K562 (cell line): ENCODE measurements at regions not wholly inside any gene's neighbourhood (a gene's known extent, or its start where the extent isn't known, plus 50 kb on each side); places are given as distances from the start of the nearest gene placed in this dataset.

Experiments used
- ATAC-seq: fragments of 200-7000 bp; cut with Tn5 transposase; 3 replicates; pipeline ENCODE4 v1.9.1; 2020; ENCODE audit warnings: moderate library complexity
- BruUV-seq: library from RNA; stranded (reverse); fragments of 400-500 nt; replicated peaks from 2 replicates; lab custom pipeline; 2021; lab: Mats Ljungman, UMichigan
- CTCF ChIA-PET: fragments of 300-600 bp; formaldehyde crosslinking; extraction: SDS; loops from one replicate; lab custom pipeline; 2021; ENCODE audit warnings: low intra/inter-chr PET ratio; lab: Yijun Ruan, JAX
- POLR2A ChIA-PET: fragments of 300-600, 350-650 bp; sonication (Branson Sonifier 250); formaldehyde crosslinking; extraction: SDS; loops from one replicate; lab custom pipeline; 2021; ENCODE audit warnings: antibody characterized with exemption, inconsistent platforms; lab: Yijun Ruan, JAX
- DNase-seq, 4 experiments: peaks; one replicate each; pipeline versions ENCODE4 v3.0.0 to v3.0.0-alpha.2; 2011 to 2018; ENCODE audit warnings: low spot score in 3 of 4, mixed read lengths in 3 of 4; ENCODE audit errors: extremely low read depth in 1 of 4
- FAIRE-seq: peaks from 2 replicates; lab custom pipeline; 2011; peaks lifted over from hg19 to GRCh38; lab: Jason Lieb, UNC
- H2AFZ ChIP-seq: 2 replicates; pipeline ENCODE4 v1.6.0; 2011; ENCODE audit warnings: low read depth, low read length, control low read depth, inconsistent platforms
- H3K27ac ChIP-seq: fragments of 200-600 bp; 3 replicates; pipeline ENCODE4 v1.8.0; 2011; ENCODE audit warnings: low read depth, mild to moderate bottlenecking, control low read depth, inconsistent platforms, low read length, moderate library complexity, mixed read lengths; ENCODE audit errors: extremely low read depth
- H3K27me3 ChIP-seq, 2 experiments: fragments of 300-600 bp in 1 of 2; 2 replicates in 1 of 2; 3 replicates in 1 of 2; pipeline versions ENCODE4 v1.6.0 to v1.8.0; 2011; ENCODE audit warnings: inconsistent platforms in 2 of 2, low read length in 2 of 2, mild to moderate bottlenecking in 1 of 2, mixed read lengths in 1 of 2, moderate library complexity in 1 of 2; ENCODE audit not compliant: control insufficient read depth in 2 of 2, insufficient read depth in 2 of 2
- H3K36me3 ChIP-seq: fragments of 300-600 bp; 3 replicates; pipeline ENCODE4 v1.8.0; 2011; ENCODE audit warnings: mild to moderate bottlenecking, low read length, inconsistent platforms; ENCODE audit not compliant: control insufficient read depth, insufficient read depth
- H3K4me1 ChIP-seq, 2 experiments: fragments of 200-600 bp in 1 of 2; replicated peaks in 1 of 2; 2 replicates in 1 of 2; 3 replicates in 1 of 2; pipeline versions ENCODE4 v1.5.1 to v1.8.0; 2011; ENCODE audit warnings: inconsistent platforms in 2 of 2, low read length in 2 of 2, mild to moderate bottlenecking in 1 of 2, mixed read lengths in 1 of 2, moderate library complexity in 1 of 2; ENCODE audit not compliant: control insufficient read depth in 2 of 2, insufficient read depth in 2 of 2
- H3K4me2 ChIP-seq: 2 replicates; pipeline ENCODE4 v1.6.1; 2011; ENCODE audit warnings: low read length, control low read depth, inconsistent platforms, mixed read lengths; ENCODE audit not compliant: insufficient read depth
- H3K4me3 ChIP-seq: fragments of 200-600 bp; sonication (generic), shearing (Covaris generic); 2 replicates; pipeline ENCODE4 v1.5.1; 2016; ENCODE audit warnings: control low read depth, inconsistent platforms
- H3K79me2 ChIP-seq: fragments of 200-600 bp; 3 replicates; pipeline ENCODE4 v1.8.0; 2011; ENCODE audit warnings: low read length, inconsistent platforms; ENCODE audit not compliant: control insufficient read depth, insufficient read depth
- H3K9ac ChIP-seq, 2 experiments: 2 replicates each; pipeline versions ENCODE4 v1.6.0 to v1.6.1; 2011; ENCODE audit warnings: low read depth in 2 of 2, low read length in 2 of 2, control low read depth in 1 of 2, inconsistent platforms in 1 of 2, mild to moderate bottlenecking in 1 of 2, mixed read lengths in 1 of 2; ENCODE audit not compliant: insufficient read depth in 1 of 2
- H3K9me1 ChIP-seq: one replicate; pipeline ENCODE4 v1.6.0; 2011; ENCODE audit warnings: inconsistent platforms, mild to moderate bottlenecking, low read length, moderate library complexity; ENCODE audit not compliant: control insufficient read depth, insufficient read depth
- H3K9me3 ChIP-seq: replicated peaks from 2 replicates; pipeline ENCODE4 v1.5.1; 2011; ENCODE audit warnings: low read depth, low read length, inconsistent platforms; ENCODE audit not compliant: control insufficient read depth, insufficient read depth
- H4K20me1 ChIP-seq: replicated peaks from 2 replicates; pipeline ENCODE4 v1.6.1; 2011; ENCODE audit warnings: low read length, inconsistent platforms, mixed read lengths; ENCODE audit not compliant: control insufficient read depth, insufficient read depth
- BDP1 ChIP-seq: IDR thresholded peaks from 3 replicates; pipeline ENCODE4 v1.6.1; 2011; ENCODE audit not compliant: insufficient read length, insufficient read depth
- FOXA3 ChIP-seq, 2 experiments: fragments of 450-650 bp in 1 of 2; sonication (generic) in 1 of 2; formaldehyde crosslinking; IDR thresholded peaks in 1 of 2; conservative IDR thresholded peaks in 1 of 2; 2 replicates each; pipeline versions ENCODE4 v1.4.0 to v1.8.0; 2020 to 2022; ENCODE audit warnings: mild to moderate bottlenecking in 2 of 2, missing genetic modification reagents in 1 of 2
- FUS ChIP-seq: fragments of 200-400 bp; formaldehyde crosslinking; optimal IDR thresholded peaks from 2 replicates; pipeline ENCODE3; 2017; ENCODE audit warnings: low read depth, low read length
- ILF3 ChIP-seq: fragments of 450-650 bp; IDR thresholded peaks from 2 replicates; pipeline ENCODE4 v1.6.1; 2018; ENCODE audit warnings: antibody characterized with exemption, mild to moderate bottlenecking, moderate library complexity, borderline replicate concordance
- MAZ ChIP-seq, 2 experiments: fragments of 450-650 bp in 1 of 2; sonication (generic) in 1 of 2; formaldehyde crosslinking; IDR thresholded peaks in 1 of 2; conservative IDR thresholded peaks in 1 of 2; 2 replicates each; pipeline versions ENCODE4 v1.4.0 to v1.5.0; 2020; ENCODE audit warnings: mild to moderate bottlenecking in 1 of 2, missing genetic modification reagents in 1 of 2
- PPARD ChIP-seq: fragments of 250-450 bp; sonication (Bioruptor Pico); IDR thresholded peaks from 2 replicates; pipeline ENCODE4 v1.8.0; 2022; ENCODE audit warnings: inconsistent platforms, mild to moderate bottlenecking, moderate library complexity
- RFX5 ChIP-seq: IDR thresholded peaks from 2 replicates; pipeline ENCODE4 v1.6.1; 2011; ENCODE audit warnings: low read depth, mild to moderate bottlenecking, improper control_type of control experiment, low read length
- RHOXF2B ChIP-seq: fragments of 250-450 bp; sonication (Bioruptor Pico); conservative IDR thresholded peaks from 2 replicates; pipeline ENCODE4 v1.5.1; 2021
- RNF2 ChIP-seq: sonication (generic); IDR thresholded peaks from 2 replicates; pipeline ENCODE4 v1.6.1; 2016
- ZNF408 ChIP-seq: fragments of 250-450 bp; sonication (Bioruptor Pico); IDR thresholded peaks from 2 replicates; pipeline ENCODE4 v1.4.0; 2020; ENCODE audit warnings: low read depth, mild to moderate bottlenecking, moderate library complexity
- in situ Hi-C: fragments of 300-500 bp; cut with MboI; formaldehyde crosslinking; loops from 4 replicates; pipeline ENCODE4 v1.15.0; 2018; ENCODE audit warnings: inconsistent platforms, mixed read lengths
- intact Hi-C: fragments of 100-400 bp; cut with micrococcal nuclease; formaldehyde crosslinking; loops from 2 replicates; pipeline ENCODE4 v1.14.2; 2022

DNA sequence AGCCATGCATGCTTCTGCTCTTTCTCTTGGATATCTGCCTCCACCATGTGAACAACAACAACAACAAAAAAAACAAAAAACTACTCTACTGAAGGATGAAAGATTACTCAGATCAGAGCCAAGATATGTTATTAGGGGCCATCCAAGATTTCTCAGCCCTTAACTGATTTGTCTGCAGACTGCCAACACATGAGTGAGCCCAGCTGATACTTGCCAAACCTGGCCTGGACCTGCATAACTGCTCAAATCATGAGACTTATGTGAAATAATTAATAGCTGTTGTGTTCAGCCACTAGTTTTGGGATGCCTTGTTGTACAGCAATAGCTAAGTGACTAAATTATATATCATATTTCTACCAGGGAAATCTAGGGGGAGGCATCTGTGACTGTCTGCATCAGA is 334.5 kb upstream of the SORCS1 start:
- in situ Hi-C loops (no loop called here), intact Hi-C loops (no loop called here)
- Histone ChIP-seq H3K27me3 (no peaks in the 10 kb centered on the region), H3K36me3 (no peaks in the 10 kb centered on the region), H4K20me1 (no peaks in the 10 kb centered on the region), H3K9ac (no peak overlapping the region), H3K4me2 (no peak overlapping the region), H3K9me3 (no peaks in the 10 kb centered on the region), H3K4me1 (no peaks in the 10 kb centered on the region), H3K27ac (no peak overlapping the region), H3K4me3 (no peak overlapping the region), H2AFZ (no peak overlapping the region), H3K9me1 (no peaks in the 10 kb centered on the region), H3K79me2 (no peaks in the 10 kb centered on the region)
- CTCF ChIA-PET: no interaction called here
- POLR2A ChIA-PET: no interaction called here
- DNase-seq (no peak), FAIRE-seq (no peak), ATAC-seq (no peak)
- TF ChIP-seq FOXA3 (CRISPR knock-in tag; conservative IDR thresholded peaks at IDR 0.05 in 1 of 2, IDR thresholded peaks at IDR 0.05 in 1 of 2) (no peak), PPARD (CRISPR knock-in tag) (no peak), BDP1 (no peak), MAZ (CRISPR knock-in tag; conservative IDR thresholded peaks at IDR 0.05 in 1 of 2, IDR thresholded peaks at IDR 0.05 in 1 of 2) (no peak), RHOXF2B (CRISPR knock-in tag) (no peak), RNF2 (no peak), RFX5 (no peak), FUS (no peak), ZNF408 (CRISPR knock-in tag) (no peak), ILF3 (no peak)
- no TSS peak for BruUV-seq
